ENCODE measurements at regions not wholly inside any gene's neighbourhood (a gene's known extent, or its start where the extent isn't known, plus 50 kb on each side); places are given as distances from the start of the nearest gene placed in this dataset.
"Not testable (repeated sequence)": the region's sequence is repeated elsewhere in the genome, so short reads cannot be mapped to it uniquely, and the experiment has no call there.

GRCh38 chr1:5766996-5767395 is 225.2 kb downstream of the NPHP4 start:
- not testable (repeated sequence) for DNase-seq (ENCODE audit: low read depth)

DNA sequence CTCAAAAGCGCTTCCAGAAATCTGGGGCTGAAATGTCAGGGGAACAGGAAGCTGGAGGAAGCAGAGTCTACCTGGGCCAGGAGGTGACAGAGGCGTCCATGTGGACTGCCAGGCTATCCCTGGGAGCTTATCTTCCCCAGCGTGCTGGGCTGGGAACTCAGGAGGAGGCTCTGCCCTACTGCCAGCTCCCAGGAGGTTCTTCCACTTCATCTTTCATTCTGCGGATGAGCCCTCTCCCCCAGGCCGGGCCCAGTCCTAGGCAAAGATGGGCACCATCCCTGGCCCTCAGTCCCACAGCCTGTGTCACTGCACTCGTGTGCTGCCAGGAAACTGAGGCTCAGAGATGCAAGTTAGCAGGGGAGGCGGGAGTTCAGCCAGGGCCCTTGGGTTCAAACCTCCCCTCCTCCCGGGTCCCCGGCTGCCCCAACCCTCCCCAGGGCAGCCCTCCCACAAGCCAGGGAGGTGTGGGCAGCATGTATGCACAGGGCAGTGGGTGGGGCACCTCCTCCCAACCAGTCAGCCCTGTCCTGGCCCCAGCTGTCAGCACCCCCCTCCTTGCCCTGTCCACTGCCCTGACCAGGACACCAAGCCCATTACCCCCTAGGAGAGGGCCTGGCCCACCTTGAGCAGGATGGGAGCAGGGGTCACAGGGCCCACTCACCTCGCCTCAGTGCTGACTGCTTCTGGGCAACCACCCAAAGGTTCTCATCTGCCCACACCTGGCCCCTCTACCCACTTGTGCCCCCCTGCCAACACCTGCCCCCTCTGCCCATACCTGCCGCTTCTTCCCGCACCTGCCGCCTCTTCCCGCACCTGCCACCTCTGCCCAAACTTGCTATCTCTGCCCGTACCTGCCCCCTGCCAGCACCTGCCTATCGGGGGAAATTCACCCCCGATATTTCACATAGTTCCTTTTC is 226.0 kb downstream of the NPHP4 start:
- no peak for DNase-seq (ENCODE audit: low read depth)

- no peak for DNase-seq (ENCODE audit: low read depth)
These were observed 226.7 kb downstream of the NPHP4 start for GRCh38 chr1:5765483-5765882.

GRCh38 chr1:5764959-5765358 is 227.3 kb downstream of the NPHP4 start:
- DNase-seq (ENCODE audit: low read depth) = no peak

DNA sequence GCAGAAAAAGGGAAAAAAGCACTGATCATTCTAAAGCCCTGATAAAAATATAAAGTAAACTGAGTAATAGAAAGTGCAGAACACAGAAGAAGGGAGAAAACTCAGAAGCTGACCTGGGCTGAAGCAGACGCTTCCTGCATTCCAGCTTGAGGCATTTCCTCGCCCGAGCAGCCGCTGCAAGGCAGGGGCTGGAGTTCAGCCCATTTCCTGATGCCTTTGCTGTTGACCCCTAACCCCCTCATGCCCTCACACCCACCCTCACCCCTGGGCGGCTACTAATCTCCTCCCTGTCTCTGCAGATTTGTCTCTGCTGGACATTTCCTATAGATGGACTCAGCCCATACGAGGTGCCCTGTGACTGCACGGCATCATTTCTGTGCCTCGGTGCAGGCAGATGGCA is 227.8 kb downstream of the NPHP4 start:
- DNase-seq (ENCODE audit: low read depth) = no peak

DNA sequence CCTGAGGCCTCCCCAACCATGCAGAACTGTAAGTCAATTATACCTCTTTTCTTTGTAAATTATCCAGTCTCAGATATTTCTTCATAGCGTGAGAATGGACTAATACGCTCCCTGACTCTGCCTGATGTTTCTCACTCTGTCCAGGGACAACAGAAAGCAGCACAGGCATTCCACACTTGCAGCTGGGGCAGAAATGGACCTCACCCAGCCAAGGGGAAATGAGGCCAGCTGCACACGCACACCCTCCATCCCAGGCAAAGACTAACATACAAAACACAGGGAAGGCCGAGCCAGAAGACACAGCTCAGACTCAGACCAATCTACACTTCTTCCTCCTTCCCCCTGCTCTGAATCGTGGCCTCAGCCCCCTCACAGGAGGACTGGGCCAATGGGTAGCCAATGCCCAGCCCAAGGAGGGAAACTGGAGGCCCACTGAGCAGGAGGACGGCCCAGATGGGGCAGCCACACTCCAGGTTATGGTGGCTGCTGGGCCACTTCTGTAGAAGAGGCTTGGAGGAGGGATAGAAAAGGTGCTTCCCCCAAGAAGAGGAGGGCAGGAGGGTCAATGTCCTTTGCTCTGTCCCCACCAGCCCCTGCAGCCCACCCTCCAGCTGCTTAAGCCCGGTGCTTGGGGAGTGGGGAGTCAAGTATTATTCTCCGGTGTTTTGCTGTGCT is 228.4 kb downstream of the NPHP4 start:
- no peak for DNase-seq (ENCODE audit: low read depth)

DNA sequence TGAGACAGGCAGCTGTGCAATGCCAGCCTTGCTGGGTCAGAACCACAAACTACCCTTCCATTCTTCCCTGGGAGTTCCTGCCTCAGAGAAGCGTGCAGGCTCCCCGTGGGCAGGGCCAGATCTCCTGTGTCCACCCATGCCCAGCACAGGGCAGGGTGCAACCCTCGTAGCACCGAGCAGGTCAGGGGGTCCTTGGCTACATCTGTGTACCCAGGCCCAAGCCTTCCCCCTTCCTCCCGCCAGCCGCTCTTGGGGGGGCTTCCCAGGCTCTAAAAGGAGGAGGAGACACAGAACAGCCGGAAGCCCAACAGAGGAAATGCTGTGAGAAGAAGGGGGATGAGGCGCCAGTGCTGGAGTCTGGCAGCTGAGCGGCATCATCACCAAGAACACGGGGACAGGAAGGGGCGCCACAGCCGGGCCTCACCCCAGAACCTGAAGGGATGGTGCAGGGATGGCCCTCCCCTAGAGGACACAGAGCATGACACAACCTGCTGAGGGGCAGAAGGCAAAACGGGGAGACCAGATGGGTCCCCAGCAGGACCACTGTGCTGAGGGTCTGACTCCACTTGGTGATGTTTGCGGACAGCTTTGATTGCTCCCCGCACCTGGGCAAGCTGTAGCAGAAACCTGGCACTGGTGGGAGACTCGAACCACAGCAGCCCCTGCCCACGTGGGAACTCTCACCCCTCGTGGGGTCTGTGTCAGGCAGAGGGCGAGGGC is 233.2 kb downstream of the NPHP4 start:
- DNase-seq (ENCODE audit: low read depth) = no peak

- DNase-seq (ENCODE audit: low read depth) = no peak
These were observed 234.0 kb downstream of the NPHP4 start for GRCh38 chr1:5758000-5758858.

- DNase-seq (ENCODE audit: low read depth) = no peak
These were observed 234.9 kb downstream of the NPHP4 start for GRCh38 chr1:5757187-5757805.

- DNase-seq (ENCODE audit: low read depth) = no peak
These were observed 235.6 kb downstream of the NPHP4 start for GRCh38 chr1:5756434-5757186.

GRCh38 chr1:5755552-5756125 is 236.6 kb downstream of the NPHP4 start:
- no peak for DNase-seq (ENCODE audit: low read depth)

DNA sequence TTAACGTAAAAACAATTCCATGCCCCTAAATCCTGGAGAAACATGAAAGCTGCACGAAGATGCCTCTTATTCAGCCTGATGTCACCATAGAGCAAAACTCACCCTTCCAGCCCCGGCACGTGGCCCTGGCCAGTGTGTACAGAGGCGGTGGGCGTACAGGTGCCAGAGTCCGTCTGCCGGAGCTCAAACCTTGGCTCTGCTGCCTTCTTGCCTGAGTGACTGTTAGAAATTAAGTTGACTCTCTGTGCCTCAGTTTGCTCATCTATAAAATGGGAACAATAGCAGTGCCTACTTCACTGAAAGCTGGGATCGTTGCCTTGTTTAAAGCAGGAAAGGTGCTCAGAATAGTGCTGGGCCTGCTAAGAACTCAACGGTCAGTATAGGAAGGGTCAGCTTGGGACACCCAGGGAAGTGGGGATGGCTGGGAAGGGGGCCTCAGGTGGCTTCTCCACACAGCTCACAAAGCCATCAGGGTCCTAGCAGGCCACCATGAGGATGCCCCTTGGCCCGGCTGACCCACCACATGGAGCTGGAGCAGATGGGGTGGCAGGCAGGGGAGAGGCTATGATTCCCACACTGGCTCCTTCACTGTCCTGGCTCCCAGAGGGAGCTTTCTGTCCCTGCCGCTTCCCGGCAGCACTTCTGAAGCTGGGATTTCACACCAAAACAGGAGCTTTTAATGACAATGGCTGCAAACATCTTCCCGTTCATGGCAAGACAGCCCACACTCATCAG is 237.2 kb downstream of the NPHP4 start:
- DNase-seq (ENCODE audit: low read depth) = no peak

- DNase-seq (ENCODE audit: low read depth) = no peak
These were observed 238.4 kb downstream of the NPHP4 start for GRCh38 chr1:5753549-5754421.

- no peak for DNase-seq (ENCODE audit: low read depth)
These were observed 239.3 kb downstream of the NPHP4 start for GRCh38 chr1:5752746-5753548.

DNA sequence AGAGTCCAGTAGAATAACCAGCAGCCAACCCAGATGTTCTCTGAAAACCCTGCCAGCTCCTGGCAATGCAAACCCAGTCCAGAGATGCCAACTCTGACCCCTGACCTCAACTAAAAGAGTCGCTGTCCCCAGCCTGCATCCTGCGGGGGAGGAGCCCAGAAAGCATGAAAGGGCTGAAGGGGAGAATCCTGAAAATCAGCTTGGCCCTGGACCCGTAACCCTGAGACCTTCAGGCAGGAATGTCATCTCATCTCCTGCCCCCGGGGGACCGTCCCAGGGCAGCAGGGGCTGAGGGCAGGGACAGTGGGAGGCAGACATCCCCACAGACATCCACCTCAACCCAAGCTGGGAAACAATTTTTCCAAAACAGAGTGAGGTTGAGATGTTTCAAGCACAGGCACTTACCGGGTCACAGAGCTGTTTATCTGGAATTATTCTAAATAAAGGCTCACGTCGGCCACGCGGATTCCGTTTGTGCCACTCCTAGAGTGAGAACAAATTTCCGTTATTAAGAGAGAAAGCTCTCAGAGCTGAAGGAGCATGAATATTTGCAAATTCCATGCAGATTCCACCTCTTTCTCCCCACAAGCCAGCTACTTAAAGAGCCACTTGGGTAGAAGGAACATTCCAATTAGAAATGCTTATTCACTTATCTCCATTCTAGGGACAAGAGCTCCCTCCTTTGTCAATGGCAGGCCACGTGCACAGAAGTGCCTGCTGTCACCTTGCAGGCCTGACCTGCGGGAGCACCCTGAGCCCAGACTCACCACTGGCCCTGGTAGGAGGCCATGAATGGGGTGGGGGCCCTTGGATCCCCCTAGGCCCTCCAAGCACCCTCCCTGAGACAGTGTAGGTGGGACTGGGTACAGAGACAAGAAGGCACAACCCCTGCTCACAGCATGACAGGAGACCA is 240.1 kb downstream of the NPHP4 start:
- DNase-seq (ENCODE audit: low read depth) = no peak

- no peak for DNase-seq (ENCODE audit: low read depth)
These were observed 241.1 kb downstream of the NPHP4 start for GRCh38 chr1:5751163-5751540.
